A673 (cell line): ENCODE measurements at regions not wholly inside any gene's neighbourhood (a gene's known extent, or its start where the extent isn't known, plus 50 kb on each side); places are given as distances from the start of the nearest gene placed in this dataset.

ENCODE experiments used
- BruUV-seq: library from RNA; stranded (reverse); fragments of 400-500 nt; replicated peaks from 2 replicates; lab custom pipeline; 2021; lab: Mats Ljungman, UMichigan
- CTCF ChIA-PET: fragments of 300-600 bp; sonication (Branson Sonifier 250); formaldehyde crosslinking; loops from one replicate; lab custom pipeline; 2022; ENCODE audit warnings: antibody characterized with exemption; lab: Charles Lee
- POLR2A ChIA-PET: fragments of 300-600 bp; sonication (Branson Sonifier 250); formaldehyde crosslinking; loops from one replicate; lab custom pipeline; 2022; ENCODE audit warnings: antibody characterized with exemption; ENCODE audit not compliant: low non-redundant PET; lab: Charles Lee
- DNase-seq: peaks from one replicate; pipeline ENCODE4 v3.0.0-alpha.2; 2015; ENCODE audit warnings: low spot score
- H3K27ac ChIP-seq: fragments of 200-600 bp; sonication (generic); 2 replicates; pipeline ENCODE4 v1.5.1; 2016; ENCODE audit warnings: mixed run types, low read depth, mild to moderate bottlenecking, mixed read lengths, antibody characterized with exemption, low read length; ENCODE audit not compliant: poor library complexity, severe bottlenecking
- H3K27me3 ChIP-seq: fragments of 200-600 bp; sonication (generic); replicated peaks from 2 replicates; pipeline ENCODE4 v1.6.1; 2017; ENCODE audit warnings: mixed run types, low read depth, mild to moderate bottlenecking, mixed read lengths, antibody characterized with exemption, low read length; ENCODE audit not compliant: insufficient read depth, poor library complexity
- H3K36me3 ChIP-seq: fragments of 200-600 bp; sonication (generic); 2 replicates; pipeline ENCODE4 v1.6.1; 2016; ENCODE audit warnings: mixed run types, mild to moderate bottlenecking, mixed read lengths, antibody characterized with exemption, low read length; ENCODE audit not compliant: insufficient read depth, poor library complexity, severe bottlenecking
- H3K4me1 ChIP-seq: fragments of 200-600 bp; sonication (generic); 2 replicates; pipeline ENCODE4 v1.6.1; 2017; ENCODE audit warnings: mixed run types, mild to moderate bottlenecking, mixed read lengths, antibody characterized with exemption, low read length; ENCODE audit not compliant: insufficient read depth, poor library complexity, severe bottlenecking
- H3K4me3 ChIP-seq: fragments of 200-600 bp; sonication (generic); 2 replicates; pipeline ENCODE4 v1.5.1; 2016; ENCODE audit warnings: low read depth, mixed run types, mild to moderate bottlenecking, mixed read lengths, low read length; ENCODE audit not compliant: poor library complexity, severe bottlenecking
- H3K9me3 ChIP-seq: fragments of 200-600 bp; sonication (generic); 2 replicates; pipeline ENCODE4 v1.6.1; 2016; ENCODE audit warnings: mixed run types, low read depth, mild to moderate bottlenecking, mixed read lengths, antibody characterized with exemption, low read length; ENCODE audit not compliant: poor library complexity, severe bottlenecking
- EZH2 ChIP-seq: fragments of 200-600 bp; sonication (generic); IDR thresholded peaks from 2 replicates; pipeline ENCODE4 v1.6.1; 2017; ENCODE audit warnings: borderline replicate concordance, low read depth, mild to moderate bottlenecking, mixed read lengths, antibody characterized with exemption, low read length; ENCODE audit not compliant: poor library complexity, severe bottlenecking
- intact Hi-C: fragments of 100-400 bp; cut with micrococcal nuclease; formaldehyde crosslinking; loops from one replicate; pipeline ENCODE4 v1.10.0; 2022; ENCODE audit not compliant: unreplicated experiment
- TF ChIP-seq, protein P1 (sequence below): fragments of 300-800, 200-600 bp; sonication (generic); conservative IDR thresholded peaks from 2 replicates; pipeline ENCODE4 v1.5.1; 2017; ENCODE audit warnings: low read depth, mild to moderate bottlenecking, antibody characterized with exemption, low read length, moderate library complexity, mixed read lengths

DNA sequence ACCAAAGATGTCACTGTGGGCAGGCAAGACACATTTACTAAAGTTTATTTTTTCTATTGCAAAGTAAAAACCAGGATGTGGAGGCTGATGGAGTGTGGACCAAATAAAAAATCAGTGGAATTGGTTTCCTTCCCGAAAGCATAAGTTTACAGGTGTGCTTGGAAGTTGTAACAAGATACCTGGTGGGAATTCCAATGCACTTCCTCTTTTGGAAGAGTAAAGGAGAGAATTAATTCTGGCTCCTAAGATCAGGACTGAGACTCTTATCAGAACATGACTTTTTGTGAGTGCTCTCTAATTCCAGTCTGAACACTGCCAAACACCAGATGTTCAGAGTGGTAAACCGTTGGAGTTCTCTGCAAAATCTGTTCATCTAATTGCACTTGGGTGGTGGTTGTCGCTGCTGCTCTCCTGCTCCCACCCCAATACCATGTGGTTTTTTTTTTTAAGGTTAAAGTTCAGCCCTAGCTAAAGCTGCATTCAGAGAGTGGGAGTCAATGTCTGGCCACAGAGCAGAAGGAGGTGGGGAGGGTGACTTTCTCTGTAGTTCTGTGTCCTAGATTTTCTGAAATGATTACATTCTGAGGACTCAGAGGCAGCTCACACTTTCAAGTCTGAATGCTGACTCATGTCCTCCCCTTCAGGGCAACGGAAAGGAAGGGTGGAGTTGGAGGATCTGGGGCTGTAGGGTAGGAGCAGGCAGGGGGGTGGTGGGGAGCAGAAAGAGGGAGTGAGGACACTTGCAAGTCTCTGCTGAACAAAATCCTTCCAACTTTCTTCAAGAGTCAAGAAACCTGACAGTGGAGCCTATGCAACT lies 275.8 kb upstream of the PRDM1 start:
- intact Hi-C loops: no loop called here

GRCh38 chr6:105808571-105808970 lies 277.6 kb upstream of the PRDM1 start:
- Histone ChIP-seq H3K4me1 (no peaks in the 10 kb centered on the region), H3K4me3 (no peak overlapping the region), H3K27ac (no peak overlapping the region), H3K36me3 (no peaks in the 10 kb centered on the region), H3K9me3 (no peaks in the 10 kb centered on the region), H3K27me3 (no peaks in the 10 kb centered on the region)
- intact Hi-C loops: no loop called here
- no TSS peak for BruUV-seq
- POLR2A ChIA-PET: no interaction called here
- no peak for DNase-seq
- CTCF ChIA-PET: no interaction called here
- no peak for TF ChIP-seq EZH2
- TF ChIP-seq, protein P1, sequence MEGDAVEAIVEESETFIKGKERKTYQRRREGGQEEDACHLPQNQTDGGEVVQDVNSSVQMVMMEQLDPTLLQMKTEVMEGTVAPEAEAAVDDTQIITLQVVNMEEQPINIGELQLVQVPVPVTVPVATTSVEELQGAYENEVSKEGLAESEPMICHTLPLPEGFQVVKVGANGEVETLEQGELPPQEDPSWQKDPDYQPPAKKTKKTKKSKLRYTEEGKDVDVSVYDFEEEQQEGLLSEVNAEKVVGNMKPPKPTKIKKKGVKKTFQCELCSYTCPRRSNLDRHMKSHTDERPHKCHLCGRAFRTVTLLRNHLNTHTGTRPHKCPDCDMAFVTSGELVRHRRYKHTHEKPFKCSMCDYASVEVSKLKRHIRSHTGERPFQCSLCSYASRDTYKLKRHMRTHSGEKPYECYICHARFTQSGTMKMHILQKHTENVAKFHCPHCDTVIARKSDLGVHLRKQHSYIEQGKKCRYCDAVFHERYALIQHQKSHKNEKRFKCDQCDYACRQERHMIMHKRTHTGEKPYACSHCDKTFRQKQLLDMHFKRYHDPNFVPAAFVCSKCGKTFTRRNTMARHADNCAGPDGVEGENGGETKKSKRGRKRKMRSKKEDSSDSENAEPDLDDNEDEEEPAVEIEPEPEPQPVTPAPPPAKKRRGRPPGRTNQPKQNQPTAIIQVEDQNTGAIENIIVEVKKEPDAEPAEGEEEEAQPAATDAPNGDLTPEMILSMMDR: no peak

More for the DNA sequence above, 275.8 kb upstream of the PRDM1 start:
- no peaks in the 10 kb centered on the region for H3K36me3 ChIP-seq
- DNase-seq: peak; percentile 31
- no TSS peak for BruUV-seq
- CTCF ChIA-PET: no interaction called here
- no peak overlapping the region for H3K4me3 ChIP-seq
- POLR2A ChIA-PET: no interaction called here
- H3K27ac ChIP-seq: no peak overlapping the region
- peaks cover 2% of the 10 kb centered on the region for H3K27me3 ChIP-seq
- H3K9me3 ChIP-seq: no peaks in the 10 kb centered on the region
- no peaks in the 10 kb centered on the region for H3K4me1 ChIP-seq
- TF ChIP-seq, protein P1: no peak
- no peak for TF ChIP-seq EZH2

DNA sequence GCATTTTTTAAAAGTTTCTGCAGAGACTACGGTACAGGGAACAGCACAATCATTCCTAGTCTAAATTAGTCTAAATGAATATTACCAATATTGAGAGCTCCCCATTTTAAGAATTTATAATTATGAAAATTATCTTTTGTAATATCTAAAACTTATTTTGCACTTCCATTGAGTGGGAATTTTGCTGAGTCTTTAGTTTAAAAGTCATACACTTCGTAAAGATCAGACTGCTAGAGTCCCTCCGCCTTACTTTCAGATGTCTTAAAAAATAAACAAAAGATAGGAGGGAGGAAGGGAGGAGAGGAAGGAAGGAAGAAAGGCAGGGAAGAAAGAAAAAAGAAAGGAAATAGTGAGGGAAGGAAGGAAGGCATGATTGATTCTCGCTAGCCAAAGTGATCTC lies 278.2 kb upstream of the PRDM1 start:
- TF ChIP-seq, protein P1: no peak
- no peak for TF ChIP-seq EZH2
- no peaks in the 10 kb centered on the region for H3K9me3 ChIP-seq
- CTCF ChIA-PET: no interaction called here
- POLR2A ChIA-PET: no interaction called here
- BruUV-seq: no TSS peak
- intact Hi-C loops: no loop called here
- H3K4me1 ChIP-seq: no peaks in the 10 kb centered on the region
- DNase-seq: no peak
- no peak overlapping the region for H3K4me3 ChIP-seq
- no peak overlapping the region for H3K27ac ChIP-seq
- no peaks in the 10 kb centered on the region for H3K36me3 ChIP-seq
- H3K27me3 ChIP-seq: peaks cover 5% of the 10 kb centered on the region
